Activated effector memory CD4-positive, alpha-beta T cell treated with Interleukin-2 at 50 U/mL for 16 hours (primary cell): ENCODE measurements at regions not wholly inside any gene's neighbourhood (a gene's known extent, or its start where the extent isn't known, plus 50 kb on each side); places are given as distances from the start of the nearest gene placed in this dataset.

Experiments
- DNase-seq: peaks from one replicate; pipeline ENCODE4 v3.0.0-alpha.2; 2020

GRCh38 chr2:15049096-15049993, 416.8 kb downstream of the LRATD1 start:
- no peak for DNase-seq

GRCh38 chr2:15050483-15050882, 418.0 kb downstream of the LRATD1 start:
- DNase-seq, result no peak

- no peak for DNase-seq
Observed at GRCh38 chr2:15053542-15053941, 421.0 kb downstream of the LRATD1 start.

- DNase-seq, result no peak
Observed at GRCh38 chr2:15058015-15058720, 425.7 kb downstream of the LRATD1 start.

GRCh38 chr2:15058721-15059157, 426.2 kb downstream of the LRATD1 start:
- DNase-seq, result no peak

GRCh38 chr2:15059870-15060512, 427.5 kb downstream of the LRATD1 start:
- DNase-seq, result no peak

- DNase-seq, result no peak
Observed at GRCh38 chr2:15061268-15061667, 428.8 kb downstream of the LRATD1 start.

GRCh38 chr2:15066138-15066537, 433.6 kb downstream of the LRATD1 start:
- no peak for DNase-seq

- no peak for DNase-seq
Observed at GRCh38 chr2:15069149-15069548, 436.6 kb downstream of the LRATD1 start.

- DNase-seq, result no peak
Observed at GRCh38 chr2:15072836-15073235, 440.3 kb downstream of the LRATD1 start.

GRCh38 chr2:15073664-15074063, 441.1 kb downstream of the LRATD1 start:
- DNase-seq, result no peak

GRCh38 chr2:15074319-15074718, 441.8 kb downstream of the LRATD1 start:
- DNase-seq, result no peak

- no peak for DNase-seq
Observed at GRCh38 chr2:15074751-15075700, 442.5 kb downstream of the LRATD1 start.

GRCh38 chr2:15076668-15077067, 444.2 kb downstream of the LRATD1 start:
- DNase-seq, result no peak

GRCh38 chr2:15081356-15081755, 448.8 kb downstream of the LRATD1 start:
- no peak for DNase-seq

- DNase-seq, result no peak
Observed at GRCh38 chr2:15082105-15083058, 449.9 kb downstream of the LRATD1 start.

GRCh38 chr2:15084826-15085489, 452.4 kb downstream of the LRATD1 start:
- DNase-seq, result no peak

- no peak for DNase-seq
Observed at GRCh38 chr2:15092181-15092580, 459.7 kb downstream of the LRATD1 start.

- no peak for DNase-seq
Observed at GRCh38 chr2:15092691-15093090, 460.2 kb downstream of the LRATD1 start.

- DNase-seq, result no peak
Observed at GRCh38 chr2:15094161-15094560, 461.6 kb downstream of the LRATD1 start.

GRCh38 chr2:15096873-15097272, 464.3 kb downstream of the NBAS start:
- no peak for DNase-seq
